K562 (cell line): ENCODE measurements at regions not wholly inside any gene's neighbourhood (a gene's known extent, or its start where the extent isn't known, plus 50 kb on each side); places are given as distances from the start of the nearest gene placed in this dataset.

Experiments used
- ATAC-seq: fragments of 200-7000 bp; cut with Tn5 transposase; 3 replicates; pipeline ENCODE4 v1.9.1; 2020; ENCODE audit warnings: moderate library complexity
- BruUV-seq: library from RNA; stranded (reverse); fragments of 400-500 nt; replicated peaks from 2 replicates; lab custom pipeline; 2021; lab: Mats Ljungman, UMichigan
- CTCF ChIA-PET: fragments of 300-600 bp; formaldehyde crosslinking; extraction: SDS; loops from one replicate; lab custom pipeline; 2021; ENCODE audit warnings: low intra/inter-chr PET ratio; lab: Yijun Ruan, JAX
- POLR2A ChIA-PET: fragments of 300-600, 350-650 bp; sonication (Branson Sonifier 250); formaldehyde crosslinking; extraction: SDS; loops from one replicate; lab custom pipeline; 2021; ENCODE audit warnings: antibody characterized with exemption, inconsistent platforms; lab: Yijun Ruan, JAX
- DNase-seq, 4 experiments: peaks; one replicate each; pipeline versions ENCODE4 v3.0.0 to v3.0.0-alpha.2; 2011 to 2018; ENCODE audit warnings: low spot score in 3 of 4, mixed read lengths in 3 of 4; ENCODE audit errors: extremely low read depth in 1 of 4
- FAIRE-seq: peaks from 2 replicates; lab custom pipeline; 2011; peaks lifted over from hg19 to GRCh38; lab: Jason Lieb, UNC
- H2AFZ ChIP-seq: 2 replicates; pipeline ENCODE4 v1.6.0; 2011; ENCODE audit warnings: low read depth, low read length, control low read depth, inconsistent platforms
- H3K27ac ChIP-seq: fragments of 200-600 bp; 3 replicates; pipeline ENCODE4 v1.8.0; 2011; ENCODE audit warnings: low read depth, mild to moderate bottlenecking, control low read depth, inconsistent platforms, low read length, moderate library complexity, mixed read lengths; ENCODE audit errors: extremely low read depth
- H3K27me3 ChIP-seq, 2 experiments: fragments of 300-600 bp in 1 of 2; 2 replicates in 1 of 2; 3 replicates in 1 of 2; pipeline versions ENCODE4 v1.6.0 to v1.8.0; 2011; ENCODE audit warnings: inconsistent platforms in 2 of 2, low read length in 2 of 2, mild to moderate bottlenecking in 1 of 2, mixed read lengths in 1 of 2, moderate library complexity in 1 of 2; ENCODE audit not compliant: control insufficient read depth in 2 of 2, insufficient read depth in 2 of 2
- H3K36me3 ChIP-seq: fragments of 300-600 bp; 3 replicates; pipeline ENCODE4 v1.8.0; 2011; ENCODE audit warnings: mild to moderate bottlenecking, low read length, inconsistent platforms; ENCODE audit not compliant: control insufficient read depth, insufficient read depth
- H3K4me1 ChIP-seq, 2 experiments: fragments of 200-600 bp in 1 of 2; replicated peaks in 1 of 2; 2 replicates in 1 of 2; 3 replicates in 1 of 2; pipeline versions ENCODE4 v1.5.1 to v1.8.0; 2011; ENCODE audit warnings: inconsistent platforms in 2 of 2, low read length in 2 of 2, mild to moderate bottlenecking in 1 of 2, mixed read lengths in 1 of 2, moderate library complexity in 1 of 2; ENCODE audit not compliant: control insufficient read depth in 2 of 2, insufficient read depth in 2 of 2
- H3K4me2 ChIP-seq: 2 replicates; pipeline ENCODE4 v1.6.1; 2011; ENCODE audit warnings: low read length, control low read depth, inconsistent platforms, mixed read lengths; ENCODE audit not compliant: insufficient read depth
- H3K4me3 ChIP-seq: fragments of 200-600 bp; sonication (generic), shearing (Covaris generic); 2 replicates; pipeline ENCODE4 v1.5.1; 2016; ENCODE audit warnings: control low read depth, inconsistent platforms
- H3K79me2 ChIP-seq: fragments of 200-600 bp; 3 replicates; pipeline ENCODE4 v1.8.0; 2011; ENCODE audit warnings: low read length, inconsistent platforms; ENCODE audit not compliant: control insufficient read depth, insufficient read depth
- H3K9ac ChIP-seq, 2 experiments: 2 replicates each; pipeline versions ENCODE4 v1.6.0 to v1.6.1; 2011; ENCODE audit warnings: low read depth in 2 of 2, low read length in 2 of 2, control low read depth in 1 of 2, inconsistent platforms in 1 of 2, mild to moderate bottlenecking in 1 of 2, mixed read lengths in 1 of 2; ENCODE audit not compliant: insufficient read depth in 1 of 2
- H3K9me1 ChIP-seq: one replicate; pipeline ENCODE4 v1.6.0; 2011; ENCODE audit warnings: inconsistent platforms, mild to moderate bottlenecking, low read length, moderate library complexity; ENCODE audit not compliant: control insufficient read depth, insufficient read depth
- H3K9me3 ChIP-seq: replicated peaks from 2 replicates; pipeline ENCODE4 v1.5.1; 2011; ENCODE audit warnings: low read depth, low read length, inconsistent platforms; ENCODE audit not compliant: control insufficient read depth, insufficient read depth
- H4K20me1 ChIP-seq: replicated peaks from 2 replicates; pipeline ENCODE4 v1.6.1; 2011; ENCODE audit warnings: low read length, inconsistent platforms, mixed read lengths; ENCODE audit not compliant: control insufficient read depth, insufficient read depth
- ATF6 ChIP-seq: sonication (generic); formaldehyde crosslinking; IDR thresholded peaks from 2 replicates; pipeline ENCODE4 v1.4.0; 2020; ENCODE audit warnings: mild to moderate bottlenecking, missing genetic modification reagents
- NFATC3 ChIP-seq: fragments of 450-650 bp; IDR thresholded peaks from 2 replicates; pipeline ENCODE4 v1.6.1; 2017; ENCODE audit warnings: mild to moderate bottlenecking
- NFIX ChIP-seq: fragments of 250-450 bp; sonication (Bioruptor Pico); IDR thresholded peaks from 2 replicates; pipeline ENCODE4 v1.4.0; 2020; ENCODE audit warnings: low read depth, mild to moderate bottlenecking, moderate library complexity
- NONO ChIP-seq, 2 experiments: fragments of 200-400 bp in 1 of 2; fragments of 450-650 bp in 1 of 2; formaldehyde crosslinking in 1 of 2; IDR thresholded peaks; 2 replicates each; pipeline ENCODE4 v1.6.1; 2017; ENCODE audit warnings: low read depth in 2 of 2, mild to moderate bottlenecking in 2 of 2, moderate library complexity in 2 of 2, low read length in 1 of 2
- NR4A1 ChIP-seq, 2 experiments: fragments of 250-450 bp in 1 of 2; fragments of 450-650 bp in 1 of 2; sonication (Bioruptor Pico) in 1 of 2; IDR thresholded peaks; 2 replicates each; pipeline versions ENCODE4 v1.4.0 to v1.6.1; 2016 to 2020; ENCODE audit warnings: mild to moderate bottlenecking in 2 of 2, missing compliant biosample characterization in 1 of 2, missing genetic modification characterization in 1 of 2, moderate library complexity in 1 of 2
- PHB ChIP-seq: fragments of 250-450 bp; sonication (Bioruptor Pico); IDR thresholded peaks from 2 replicates; pipeline ENCODE4 v1.5.0; 2021
- PRMT5 ChIP-seq: sonication (generic); formaldehyde crosslinking; IDR thresholded peaks from 2 replicates; pipeline ENCODE4 v1.5.0; 2020; ENCODE audit warnings: missing genetic modification reagents
- RNF2 ChIP-seq: sonication (generic); IDR thresholded peaks from 2 replicates; pipeline ENCODE4 v1.6.1; 2016
- ZNF589 ChIP-seq: fragments of 200-800 bp; sonication (Bioruptor generic); IDR thresholded peaks from 2 replicates; pipeline ENCODE4 v1.6.1; 2016; ENCODE audit warnings: low read depth, missing genetic modification characterization, missing compliant biosample characterization
- ZNF75A ChIP-seq: fragments of 450-650 bp; formaldehyde crosslinking; IDR thresholded peaks from 2 replicates; pipeline ENCODE4 v1.4.0; 2020; ENCODE audit warnings: mild to moderate bottlenecking
- ZNF76 ChIP-seq: fragments of 250-450 bp; sonication (Bioruptor Pico); IDR thresholded peaks from 2 replicates; pipeline ENCODE4 v1.4.0; 2020; ENCODE audit warnings: mild to moderate bottlenecking, moderate library complexity, borderline replicate concordance
- WGBS: fragments of 100-300 bp; shearing (Covaris generic); methylation state at CpG from one replicate; pipeline ENCODE4 v1.1.6; 2016; ENCODE audit warnings: low coverage, mixed read lengths; ENCODE audit not compliant: insufficient coverage; ENCODE audit errors: missing lambda C conversion rate; 5-methylcytosine and 5-hydroxymethylcytosine counted together
- in situ Hi-C: fragments of 300-500 bp; cut with MboI; formaldehyde crosslinking; loops from 4 replicates; pipeline ENCODE4 v1.15.0; 2018; ENCODE audit warnings: inconsistent platforms, mixed read lengths
- intact Hi-C: fragments of 100-400 bp; cut with micrococcal nuclease; formaldehyde crosslinking; loops from 2 replicates; pipeline ENCODE4 v1.14.2; 2022
- TF ChIP-seq, protein P1 (sequence below): sonication (generic); formaldehyde crosslinking; IDR thresholded peaks from 2 replicates; pipeline ENCODE4 v1.8.1; 2023; ENCODE audit warnings: missing genetic modification reagents, mild to moderate bottlenecking, borderline replicate concordance
- TF ChIP-seq, protein P2 (sequence below): fragments of 250-450 bp; sonication (Bioruptor Pico); IDR thresholded peaks from 2 replicates; pipeline ENCODE4 v1.8.0; 2022; ENCODE audit warnings: inconsistent platforms, mild to moderate bottlenecking, moderate library complexity, borderline replicate concordance
- TF ChIP-seq, protein P3 (sequence below), 3 experiments: fragments of 200-800 bp in 1 of 3; sonication (Bioruptor generic) in 1 of 3; sonication (generic) in 1 of 3; formaldehyde crosslinking in 1 of 3; IDR thresholded peaks; 2 replicates each; pipeline versions ENCODE4 v1.6.1 to v1.8.0; 2016 to 2022; ENCODE audit warnings: mild to moderate bottlenecking in 2 of 3, missing compliant biosample characterization in 2 of 3, missing genetic modification characterization in 2 of 3, missing genetic modification reagents in 1 of 3

GRCh38 chr2:180258579-180258978 is 251.5 kb upstream of the CWC22 start:
- ChIA-PET CTCF (no interaction called here), POLR2A (no interaction called here)
- Histone ChIP-seq H3K4me2 (no peak overlapping the region), H3K4me3 (no peak overlapping the region), H3K9me1 (no peaks in the 10 kb centered on the region), H3K9ac (no peak overlapping the region), H3K4me1 (no peaks in the 10 kb centered on the region), H3K27me3 (no peaks in the 10 kb centered on the region), H3K36me3 (no peaks in the 10 kb centered on the region), H2AFZ (no peak overlapping the region), H3K27ac (no peak overlapping the region), H3K9me3 (no peaks in the 10 kb centered on the region), H3K79me2 (no peaks in the 10 kb centered on the region), H4K20me1 (no peaks in the 10 kb centered on the region)
- no peak for TF ChIP-seq ZNF589 (CRISPR knock-in tag)
- TF ChIP-seq, protein P1, sequence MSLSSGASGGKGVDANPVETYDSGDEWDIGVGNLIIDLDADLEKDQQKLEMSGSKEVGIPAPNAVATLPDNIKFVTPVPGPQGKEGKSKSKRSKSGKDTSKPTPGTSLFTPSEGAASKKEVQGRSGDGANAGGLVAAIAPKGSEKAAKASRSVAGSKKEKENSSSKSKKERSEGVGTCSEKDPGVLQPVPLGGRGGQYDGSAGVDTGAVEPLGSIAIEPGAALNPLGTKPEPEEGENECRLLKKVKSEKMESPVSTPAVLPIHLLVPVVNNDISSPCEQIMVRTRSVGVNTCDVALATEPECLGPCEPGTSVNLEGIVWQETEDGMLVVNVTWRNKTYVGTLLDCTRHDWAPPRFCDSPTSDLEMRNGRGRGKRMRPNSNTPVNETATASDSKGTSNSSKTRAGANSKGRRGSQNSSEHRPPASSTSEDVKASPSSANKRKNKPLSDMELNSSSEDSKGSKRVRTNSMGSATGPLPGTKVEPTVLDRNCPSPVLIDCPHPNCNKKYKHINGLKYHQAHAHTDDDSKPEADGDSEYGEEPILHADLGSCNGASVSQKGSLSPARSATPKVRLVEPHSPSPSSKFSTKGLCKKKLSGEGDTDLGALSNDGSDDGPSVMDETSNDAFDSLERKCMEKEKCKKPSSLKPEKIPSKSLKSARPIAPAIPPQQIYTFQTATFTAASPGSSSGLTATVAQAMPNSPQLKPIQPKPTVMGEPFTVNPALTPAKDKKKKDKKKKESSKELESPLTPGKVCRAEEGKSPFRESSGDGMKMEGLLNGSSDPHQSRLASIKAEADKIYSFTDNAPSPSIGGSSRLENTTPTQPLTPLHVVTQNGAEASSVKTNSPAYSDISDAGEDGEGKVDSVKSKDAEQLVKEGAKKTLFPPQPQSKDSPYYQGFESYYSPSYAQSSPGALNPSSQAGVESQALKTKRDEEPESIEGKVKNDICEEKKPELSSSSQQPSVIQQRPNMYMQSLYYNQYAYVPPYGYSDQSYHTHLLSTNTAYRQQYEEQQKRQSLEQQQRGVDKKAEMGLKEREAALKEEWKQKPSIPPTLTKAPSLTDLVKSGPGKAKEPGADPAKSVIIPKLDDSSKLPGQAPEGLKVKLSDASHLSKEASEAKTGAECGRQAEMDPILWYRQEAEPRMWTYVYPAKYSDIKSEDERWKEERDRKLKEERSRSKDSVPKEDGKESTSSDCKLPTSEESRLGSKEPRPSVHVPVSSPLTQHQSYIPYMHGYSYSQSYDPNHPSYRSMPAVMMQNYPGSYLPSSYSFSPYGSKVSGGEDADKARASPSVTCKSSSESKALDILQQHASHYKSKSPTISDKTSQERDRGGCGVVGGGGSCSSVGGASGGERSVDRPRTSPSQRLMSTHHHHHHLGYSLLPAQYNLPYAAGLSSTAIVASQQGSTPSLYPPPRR (CRISPR knock-in tag): no peak
- TF ChIP-seq PHB (CRISPR knock-in tag): no peak
- TF ChIP-seq, protein P2, sequence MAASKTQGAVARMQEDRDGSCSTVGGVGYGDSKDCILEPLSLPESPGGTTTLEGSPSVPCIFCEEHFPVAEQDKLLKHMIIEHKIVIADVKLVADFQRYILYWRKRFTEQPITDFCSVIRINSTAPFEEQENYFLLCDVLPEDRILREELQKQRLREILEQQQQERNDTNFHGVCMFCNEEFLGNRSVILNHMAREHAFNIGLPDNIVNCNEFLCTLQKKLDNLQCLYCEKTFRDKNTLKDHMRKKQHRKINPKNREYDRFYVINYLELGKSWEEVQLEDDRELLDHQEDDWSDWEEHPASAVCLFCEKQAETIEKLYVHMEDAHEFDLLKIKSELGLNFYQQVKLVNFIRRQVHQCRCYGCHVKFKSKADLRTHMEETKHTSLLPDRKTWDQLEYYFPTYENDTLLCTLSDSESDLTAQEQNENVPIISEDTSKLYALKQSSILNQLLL (CRISPR knock-in tag): no peak
- TF ChIP-seq ZNF75A (CRISPR knock-in tag): no peak
- TF ChIP-seq NONO (IDR thresholded peaks at IDR 0.05; ENCODE audit: low read depth in 2 of 2, low read length in 1 of 2): no peak
- no peak for TF ChIP-seq ATF6 (CRISPR knock-in tag)
- TF ChIP-seq, protein P3, sequence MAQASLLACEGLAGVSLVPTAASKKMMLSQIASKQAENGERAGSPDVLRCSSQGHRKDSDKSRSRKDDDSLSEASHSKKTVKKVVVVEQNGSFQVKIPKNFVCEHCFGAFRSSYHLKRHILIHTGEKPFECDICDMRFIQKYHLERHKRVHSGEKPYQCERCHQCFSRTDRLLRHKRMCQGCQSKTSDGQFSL (CRISPR knock-in tag; IDR thresholded peaks at IDR 0.05): no peak
- TF ChIP-seq, protein P3 (tag; IDR thresholded peaks at IDR 0.05): no peak
- no peak for TF ChIP-seq NR4A1 (CRISPR knock-in tag; IDR thresholded peaks at IDR 0.05)
- TF ChIP-seq NR4A1 (tag; IDR thresholded peaks at IDR 0.05): no peak
- no peak for TF ChIP-seq PRMT5 (CRISPR knock-in tag)
- TF ChIP-seq NFATC3: no peak
- TF ChIP-seq NFIX (CRISPR knock-in tag): no peak
- TF ChIP-seq ZNF76 (CRISPR knock-in tag): no peak
- TF ChIP-seq RNF2: no peak
- ATAC-seq (no peak), FAIRE-seq (no peak), DNase-seq (no peak)
- no CpG with 5 or more reads among the region's 1 CpG for WGBS
- in situ Hi-C loops: no loop called here
- no TSS peak for BruUV-seq
- intact Hi-C loops: no loop called here
